Large intestine (tissue), 3 donors: ENCODE measurements at regions not wholly inside any gene's neighbourhood (a gene's known extent, or its start where the extent isn't known, plus 50 kb on each side); places are given as distances from the start of the nearest gene placed in this dataset.

Experiments
- DNase-seq, 2 donors: peaks; one replicate each; pipeline versions ENCODE4 v3.0.0 to v3.0.0-alpha.2; 2013
- H3K27ac ChIP-seq: one replicate; pipeline ENCODE4 v1.5.1; 2013; ENCODE audit warnings: low read length
- H3K27me3 ChIP-seq: 2 replicates; pipeline ENCODE4 v1.6.1; 2013; ENCODE audit warnings: low read length; ENCODE audit not compliant: control insufficient read depth, insufficient read depth
- H3K36me3 ChIP-seq: 2 replicates; pipeline ENCODE4 v1.6.1; 2013; ENCODE audit warnings: low read length; ENCODE audit not compliant: control insufficient read depth, insufficient read depth
- H3K4me1 ChIP-seq: one replicate; pipeline ENCODE4 v1.6.1; 2013; ENCODE audit warnings: low read length; ENCODE audit not compliant: control insufficient read depth, insufficient read depth
- H3K4me3 ChIP-seq: one replicate; pipeline ENCODE4 v1.5.1; 2013; ENCODE audit warnings: low read length
- H3K9me3 ChIP-seq: one replicate; pipeline ENCODE4 v1.6.1; 2013; ENCODE audit warnings: mild to moderate bottlenecking, low read depth, low read length, moderate library complexity; ENCODE audit not compliant: control insufficient read depth
- WGBS: methylation state at CpG from one replicate; pipeline ENCODE4 v1.1.5; 2013; ENCODE audit warnings: low lambda C conversion rate; ENCODE audit not compliant: insufficient coverage; 5-methylcytosine and 5-hydroxymethylcytosine counted together

DNA sequence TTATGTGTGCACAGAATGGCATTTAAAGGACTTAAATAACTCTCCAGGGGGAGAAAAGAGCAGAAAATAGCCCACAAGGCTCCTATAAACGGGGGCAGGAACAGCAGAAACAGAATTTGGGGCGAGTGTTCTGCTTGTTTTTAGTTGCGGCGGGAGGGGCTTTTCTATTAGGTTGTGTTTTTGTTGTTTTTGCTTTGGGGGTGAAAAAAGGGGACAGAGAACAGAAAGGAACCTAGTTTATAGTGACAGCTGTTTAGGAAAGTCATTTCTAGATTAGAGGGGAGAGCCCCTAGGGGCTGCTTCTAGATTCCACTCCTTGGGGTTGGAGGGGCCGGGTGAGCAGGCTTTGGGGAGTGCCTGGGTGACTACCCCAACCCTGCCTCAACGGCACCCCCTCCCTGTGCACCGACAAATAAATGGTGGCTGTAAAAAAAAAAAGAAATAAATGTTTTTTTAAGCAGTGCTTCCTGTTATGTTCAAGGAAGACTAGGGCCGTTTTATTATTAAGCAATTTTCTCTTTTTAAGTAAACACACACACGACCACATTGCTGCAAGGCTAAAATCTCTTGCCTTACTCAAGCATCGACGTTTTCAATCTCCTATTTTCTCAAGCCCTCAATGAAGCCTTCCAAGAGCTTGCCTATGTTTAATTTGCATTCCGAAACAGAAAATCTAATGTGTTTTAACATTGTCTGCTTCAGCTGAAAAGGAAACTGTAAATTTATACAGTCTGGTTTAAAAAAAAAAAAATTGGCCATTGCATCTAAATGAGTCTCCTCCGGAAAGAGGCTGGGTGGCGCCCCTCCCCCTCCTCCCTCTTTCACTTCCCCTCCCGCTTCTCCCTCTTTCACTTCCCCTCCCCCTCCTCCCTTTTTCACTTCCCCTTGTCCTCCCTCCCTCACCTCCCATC is 123.3 kb upstream of the TBL1X start:
- peak overlapping the region; percentile 62 for H3K27ac ChIP-seq
- H3K36me3 ChIP-seq = no peaks in the 10 kb centered on the region
- no CpG with 5 or more reads among the region's 15 CpGs for WGBS
- no peaks in the 10 kb centered on the region for H3K9me3 ChIP-seq
- DNase-seq = peak in 1 of 2 donors; percentile 49
- peak overlapping the region; percentile 28 for H3K4me3 ChIP-seq
- H3K27me3 ChIP-seq = no peaks in the 10 kb centered on the region
- H3K4me1 ChIP-seq = peaks cover 9% of the 10 kb centered on the region

DNA sequence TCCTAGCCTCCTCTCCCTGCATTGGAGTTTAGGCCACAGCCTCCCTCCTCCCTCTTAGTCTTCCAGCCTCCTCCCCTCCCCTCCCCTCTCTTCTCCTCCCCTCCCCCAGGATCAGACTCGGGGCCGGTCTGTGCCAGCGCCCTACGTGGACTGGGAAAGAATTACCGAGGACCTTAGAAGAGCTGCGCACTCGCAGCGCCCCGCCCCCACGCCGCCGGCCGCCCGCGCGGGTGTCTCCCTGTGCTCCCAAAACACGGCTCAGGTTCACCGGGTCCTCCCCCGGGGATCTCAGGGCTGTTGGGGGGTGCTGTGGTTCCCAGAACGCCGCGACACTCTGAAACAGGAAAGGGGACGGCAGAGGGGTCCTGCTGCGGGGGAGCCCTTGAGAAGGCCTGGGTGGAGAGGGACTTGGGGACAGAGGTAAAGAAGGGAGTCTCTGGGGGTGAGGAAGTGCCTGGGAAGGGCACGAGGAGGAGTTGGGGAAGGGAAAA is 122.3 kb upstream of the TBL1X start:
- DNase-seq = peak; percentile 67 to 75
- Histone ChIP-seq H3K27ac (no peak overlapping the region), H3K4me3 (peak overlapping the region; percentile 23), H3K36me3 (no peaks in the 10 kb centered on the region), H3K4me1 (peaks cover 9% of the 10 kb centered on the region), H3K9me3 (no peaks in the 10 kb centered on the region), H3K27me3 (no peaks in the 10 kb centered on the region)
- no CpG with 5 or more reads among the region's 25 CpGs for WGBS

DNA sequence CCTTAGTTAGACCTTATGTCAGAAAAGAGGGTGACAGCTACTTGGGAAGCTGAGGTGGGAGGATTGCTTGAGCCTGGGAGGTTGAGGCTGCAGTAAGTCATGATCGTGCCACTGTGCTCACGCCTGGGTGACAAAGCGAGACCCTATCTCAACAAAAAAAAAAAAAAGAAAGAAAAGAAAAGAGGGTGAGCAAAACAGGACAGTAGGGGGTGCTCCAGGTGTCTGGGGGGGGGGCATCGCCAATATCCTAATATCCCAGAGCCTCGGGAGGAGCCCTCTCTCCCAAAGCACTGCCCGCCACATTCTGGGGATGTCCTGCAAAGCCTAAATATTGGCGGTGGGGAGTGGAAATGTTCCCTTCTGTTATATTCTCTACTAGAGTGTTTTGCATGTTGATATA is 120.9 kb upstream of the TBL1X start:
- Histone ChIP-seq H3K4me3 (no peak overlapping the region), H3K36me3 (no peaks in the 10 kb centered on the region), H3K27ac (no peak overlapping the region), H3K9me3 (no peaks in the 10 kb centered on the region), H3K4me1 (peaks cover 9% of the 10 kb centered on the region), H3K27me3 (no peaks in the 10 kb centered on the region)
- no CpG with 5 or more reads among the region's 7 CpGs for WGBS
- DNase-seq = no peak

DNA sequence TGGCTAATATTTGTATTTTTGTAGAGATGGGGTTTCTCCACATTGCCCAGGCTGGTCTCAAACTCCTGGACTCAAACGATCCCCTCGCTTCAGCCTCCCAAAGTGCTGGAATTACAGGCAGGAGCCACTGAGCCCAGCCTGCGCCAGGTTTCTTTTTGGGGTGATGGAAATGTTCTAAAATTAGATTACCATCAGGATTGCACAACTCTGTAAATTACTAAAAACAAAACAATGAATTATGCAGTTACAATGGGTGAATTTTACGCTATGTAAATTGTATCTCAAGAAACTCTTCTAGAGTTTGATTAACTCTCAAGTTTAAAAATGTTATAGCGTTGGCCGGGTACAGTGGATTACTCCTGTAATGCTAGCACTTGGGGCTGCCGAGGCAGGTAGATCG is 118.9 kb upstream of the TBL1X start:
- H3K9me3 ChIP-seq = no peaks in the 10 kb centered on the region
- no peak overlapping the region for H3K27ac ChIP-seq
- H3K4me3 ChIP-seq = no peak overlapping the region
- H3K27me3 ChIP-seq = no peaks in the 10 kb centered on the region
- H3K4me1 ChIP-seq = peaks cover 6% of the 10 kb centered on the region
- H3K36me3 ChIP-seq = no peaks in the 10 kb centered on the region
- no peak for DNase-seq
- WGBS = no CpG with 5 or more reads among the region's 8 CpGs

DNA sequence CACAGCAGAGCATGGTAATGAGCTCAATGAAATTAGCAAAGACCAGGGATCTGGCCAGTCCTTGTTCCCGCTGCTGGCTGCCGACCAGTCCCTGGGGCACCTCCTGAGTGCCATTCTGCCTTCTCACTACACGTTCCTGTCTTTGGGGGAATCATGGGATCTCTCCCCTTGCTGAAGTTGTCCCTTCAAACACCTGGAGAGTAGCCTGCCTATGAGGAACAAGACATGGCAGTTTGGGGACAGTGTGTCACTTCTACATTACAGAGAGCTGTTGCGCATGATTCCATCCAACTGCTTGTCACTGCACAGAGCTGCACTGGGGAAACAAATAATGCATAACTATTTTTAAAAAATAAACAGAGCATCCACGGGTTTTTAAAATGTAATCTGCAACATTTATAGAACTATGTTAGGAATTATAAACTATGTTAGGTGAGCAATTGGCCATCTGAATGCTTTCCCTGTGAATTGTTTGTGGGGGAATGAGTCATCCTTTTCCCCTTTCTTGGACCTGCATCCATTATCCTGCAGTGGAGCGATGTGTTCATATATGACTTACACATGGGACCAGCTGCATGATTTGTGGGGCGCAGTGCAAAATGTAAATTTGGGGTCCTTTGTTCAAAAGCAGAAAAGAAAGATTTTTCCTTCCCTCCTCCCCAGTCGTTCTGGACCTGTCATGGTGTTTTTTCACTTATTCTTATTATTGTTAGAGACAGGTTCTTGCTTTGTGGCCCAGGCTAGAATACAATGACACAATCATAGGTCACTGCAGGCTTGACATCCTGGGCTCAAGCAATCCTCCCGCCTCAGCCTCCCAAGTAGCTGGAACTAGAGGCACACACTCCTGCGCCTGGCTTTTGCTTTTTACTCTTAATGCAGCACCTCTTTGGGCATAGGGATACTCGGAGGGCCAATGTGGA is 115.0 kb upstream of the TBL1X start:
- Histone ChIP-seq H3K27me3 (no peaks in the 10 kb centered on the region), H3K9me3 (no peaks in the 10 kb centered on the region), H3K36me3 (no peaks in the 10 kb centered on the region), H3K4me1 (no peaks in the 10 kb centered on the region), H3K27ac (no peak overlapping the region), H3K4me3 (no peak overlapping the region)
- DNase-seq = no peak
- no CpG with 5 or more reads among the region's 11 CpGs for whole genome bisulfite sequencing

DNA sequence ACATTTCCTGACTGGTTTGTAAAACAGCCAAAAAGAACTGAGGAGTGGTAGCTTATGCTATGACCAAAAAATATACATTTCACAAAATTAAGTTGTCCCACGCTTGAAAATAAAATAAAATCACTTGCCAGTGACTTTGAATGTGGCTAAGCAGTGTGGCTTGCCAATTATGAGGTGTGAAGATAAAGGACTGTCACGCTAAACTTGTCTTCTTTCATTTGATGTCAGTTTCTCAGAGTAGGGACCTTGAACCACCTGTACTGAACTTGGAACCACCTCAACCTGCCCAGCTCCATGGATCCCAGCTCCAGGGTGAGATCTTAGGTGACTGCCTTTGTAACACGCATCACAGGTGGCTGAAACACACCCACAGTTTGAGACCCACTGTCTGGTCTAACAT is 113.7 kb upstream of the TBL1X start:
- no CpG with 5 or more reads among the region's 3 CpGs for WGBS
- no peaks in the 10 kb centered on the region for H3K4me1 ChIP-seq
- H3K27me3 ChIP-seq = no peaks in the 10 kb centered on the region
- no peak overlapping the region for H3K4me3 ChIP-seq
- H3K36me3 ChIP-seq = no peaks in the 10 kb centered on the region
- H3K9me3 ChIP-seq = no peaks in the 10 kb centered on the region
- no peak overlapping the region for H3K27ac ChIP-seq
- DNase-seq = no peak

DNA sequence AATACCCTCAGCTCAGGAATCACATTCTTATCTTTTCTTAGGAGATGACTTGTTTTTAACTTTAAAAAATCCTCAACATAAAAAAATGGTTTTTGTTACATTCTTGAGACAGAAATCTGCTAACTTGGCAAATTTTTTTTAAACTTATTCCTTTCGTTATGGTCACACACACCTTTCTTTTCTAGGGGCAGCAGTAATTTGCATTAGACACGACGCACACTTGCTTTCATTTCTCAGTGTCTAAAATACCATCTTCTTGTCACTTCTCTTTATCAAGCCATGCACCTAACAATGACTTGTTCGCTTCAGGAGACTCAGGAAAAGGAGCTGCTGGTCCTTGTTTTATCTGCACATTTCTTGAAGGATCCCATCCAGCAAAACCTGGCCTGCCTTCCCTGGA is 112.6 kb upstream of the TBL1X start:
- no peaks in the 10 kb centered on the region for H3K9me3 ChIP-seq
- no CpG with 5 or more reads among the region's 4 CpGs for WGBS
- H3K27ac ChIP-seq = no peak overlapping the region
- H3K27me3 ChIP-seq = no peaks in the 10 kb centered on the region
- no peaks in the 10 kb centered on the region for H3K4me1 ChIP-seq
- DNase-seq = no peak
- H3K36me3 ChIP-seq = no peaks in the 10 kb centered on the region
- no peak overlapping the region for H3K4me3 ChIP-seq

DNA sequence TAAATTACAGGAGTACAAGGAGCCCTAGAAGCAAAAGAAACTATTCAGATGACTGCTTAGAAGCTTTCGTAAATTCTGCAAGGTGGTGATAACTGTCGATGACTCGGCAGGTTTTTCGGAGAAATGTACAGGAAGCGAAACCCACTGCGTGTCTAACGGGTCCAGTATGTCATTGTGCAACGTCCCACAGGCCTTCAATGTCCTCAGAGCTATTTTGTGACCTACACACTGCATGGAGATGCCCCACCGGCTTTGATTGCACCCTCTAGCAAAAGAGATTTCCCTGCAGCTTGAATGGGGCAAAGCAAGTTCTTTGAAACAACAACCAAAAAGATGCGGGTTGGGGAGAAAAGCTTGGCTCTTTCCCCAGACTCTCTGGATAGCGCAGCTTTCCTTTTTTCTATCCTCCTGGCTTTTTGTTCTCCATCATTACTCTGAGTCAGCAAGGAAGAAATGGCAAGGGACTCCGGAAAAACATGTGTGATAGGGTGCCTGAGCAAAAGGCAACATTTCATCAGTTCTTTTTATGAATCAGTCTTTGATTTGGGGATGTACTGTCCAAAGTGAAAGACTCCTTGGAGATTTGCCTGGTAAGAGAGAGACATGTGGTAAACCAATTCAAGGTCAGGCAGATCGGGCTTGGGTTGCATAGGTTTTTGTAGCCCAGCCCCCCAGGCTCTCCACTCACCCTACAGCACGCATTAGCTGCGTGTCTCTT is 112.0 kb upstream of the TBL1X start:
- H3K27me3 ChIP-seq = no peaks in the 10 kb centered on the region
- no peak overlapping the region for H3K4me3 ChIP-seq
- H3K27ac ChIP-seq = no peak overlapping the region
- H3K9me3 ChIP-seq = no peaks in the 10 kb centered on the region
- WGBS = 80% methylated on average over 1 of the region's 15 CpGs
- DNase-seq = no peak
- no peaks in the 10 kb centered on the region for H3K4me1 ChIP-seq
- H3K36me3 ChIP-seq = no peaks in the 10 kb centered on the region

DNA sequence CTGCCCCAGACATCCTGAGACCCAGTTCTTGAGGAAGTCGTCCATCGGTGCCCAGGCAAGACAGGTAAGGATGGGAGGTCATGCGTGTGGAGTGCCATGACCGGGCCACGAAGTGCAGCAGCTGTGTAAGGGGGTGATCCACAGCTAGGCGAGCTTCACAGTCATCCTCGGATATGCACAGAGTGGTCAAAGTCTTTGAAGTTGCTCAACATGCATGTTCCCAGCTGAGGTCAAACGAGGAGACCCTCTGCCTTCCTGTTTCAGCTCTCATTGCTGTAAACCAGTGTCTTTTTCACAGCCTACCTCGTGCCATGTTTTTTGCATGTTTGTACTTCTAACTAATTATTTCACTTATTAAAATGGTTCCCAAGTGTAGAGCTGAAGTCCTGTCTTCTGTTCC is 109.9 kb upstream of the TBL1X start:
- DNase-seq = no peak
- Histone ChIP-seq H3K36me3 (no peaks in the 10 kb centered on the region), H3K27me3 (no peaks in the 10 kb centered on the region), H3K4me3 (no peak overlapping the region), H3K9me3 (no peaks in the 10 kb centered on the region), H3K4me1 (no peaks in the 10 kb centered on the region), H3K27ac (no peak overlapping the region)
- WGBS = no CpG with 5 or more reads among the region's 9 CpGs

DNA sequence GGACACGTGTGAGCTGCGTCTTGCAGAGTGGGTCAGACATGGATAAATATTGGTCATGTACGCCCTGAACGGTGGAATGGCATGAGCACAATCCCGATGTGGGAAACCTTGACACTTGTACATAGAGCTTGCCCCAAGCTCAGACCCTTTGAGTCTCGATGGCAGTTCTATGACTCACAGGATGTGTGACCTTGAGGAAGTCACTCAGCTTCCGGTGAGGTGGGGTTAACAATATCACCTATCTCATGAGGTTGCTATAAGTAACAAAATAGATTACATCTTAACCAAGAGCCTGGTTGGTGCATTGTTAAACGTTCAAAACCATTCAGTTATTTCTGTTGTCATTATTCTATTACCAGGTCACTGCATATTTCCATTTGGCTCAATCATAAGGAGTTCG is 109.1 kb upstream of the TBL1X start:
- H3K4me3 ChIP-seq = no peak overlapping the region
- no CpG with 5 or more reads among the region's 9 CpGs for WGBS
- H3K36me3 ChIP-seq = no peaks in the 10 kb centered on the region
- H3K27me3 ChIP-seq = no peaks in the 10 kb centered on the region
- H3K9me3 ChIP-seq = no peaks in the 10 kb centered on the region
- DNase-seq = no peak
- no peaks in the 10 kb centered on the region for H3K4me1 ChIP-seq
- no peak overlapping the region for H3K27ac ChIP-seq
